HG03280 (cell line): ENCODE measurements at regions not wholly inside any gene's neighbourhood (a gene's known extent, or its start where the extent isn't known, plus 50 kb on each side); places are given as distances from the start of the nearest gene placed in this dataset.
"Not testable (repeated sequence)": the region's sequence is repeated elsewhere in the genome, so short reads cannot be mapped to it uniquely, and the experiment has no call there.

Source experiments
- ATAC-seq: cut with Tn5 transposase; IDR thresholded peaks from one replicate; pipeline ENCODE4 v1.9.1; 2021; ENCODE audit warnings: mild to moderate bottlenecking, moderate library complexity; ENCODE audit not compliant: unreplicated experiment

GRCh38 chr12:65673156-65673690, 151.1 kb upstream of the HMGA2 start:
- no peak for ATAC-seq

GRCh38 chr12:65673732-65674131, 150.6 kb upstream of the HMGA2 start:
- no peak for ATAC-seq

GRCh38 chr12:65675141-65675621, 149.1 kb upstream of the HMGA2 start:
- no peak for ATAC-seq

GRCh38 chr12:65678172-65678571, 146.1 kb upstream of the HMGA2 start:
- not testable (repeated sequence) for ATAC-seq

- ATAC-seq: no peak
These were observed 143.1 kb upstream of the HMGA2 start for GRCh38 chr12:65681226-65681625.

- ATAC-seq: no peak
These were observed 142.2 kb upstream of the HMGA2 start for GRCh38 chr12:65682112-65682511.

- ATAC-seq: no peak
These were observed 139.4 kb upstream of the HMGA2 start for GRCh38 chr12:65684906-65685305.

- no peak for ATAC-seq
These were observed 138.8 kb upstream of the HMGA2 start for GRCh38 chr12:65685514-65685913.

GRCh38 chr12:65689508-65689907, 134.8 kb upstream of the HMGA2 start:
- no peak for ATAC-seq

- ATAC-seq: no peak
These were observed 133.8 kb upstream of the HMGA2 start for GRCh38 chr12:65690477-65690876.

- ATAC-seq: no peak
These were observed 130.2 kb upstream of the HMGA2 start for GRCh38 chr12:65694130-65694529.

- ATAC-seq: no peak
These were observed 129.0 kb upstream of the HMGA2 start for GRCh38 chr12:65695113-65695865.

GRCh38 chr12:65696227-65696626, 128.1 kb upstream of the HMGA2 start:
- no peak for ATAC-seq

GRCh38 chr12:65699251-65699650, 125.0 kb upstream of the HMGA2 start:
- no peak for ATAC-seq

GRCh38 chr12:65703176-65703575, 121.1 kb upstream of the HMGA2 start:
- ATAC-seq: no peak

GRCh38 chr12:65705380-65705876, 118.9 kb upstream of the HMGA2 start:
- no peak for ATAC-seq

- ATAC-seq: no peak
These were observed 117.2 kb upstream of the HMGA2 start for GRCh38 chr12:65707051-65707450.

- no peak for ATAC-seq
These were observed 111.9 kb upstream of the HMGA2 start for GRCh38 chr12:65712260-65713004.

- no peak for ATAC-seq
These were observed 108.3 kb upstream of the HMGA2 start for GRCh38 chr12:65715961-65716360.

GRCh38 chr12:65720136-65721130, 103.8 kb upstream of the HMGA2 start:
- no peak for ATAC-seq
